ENCODE measurements at regions not wholly inside any gene's neighbourhood (a gene's known extent, or its start where the extent isn't known, plus 50 kb on each side); places are given as distances from the start of the nearest gene placed in this dataset.
A peak's percentile ranks its signal among the peaks of the same experiment; 100 is the strongest.

GRCh38 chr10:15426558-15426957, 55.5 kb upstream of the FAM171A1 start:
- Histone ChIP-seq H3K36me3 (replicated peaks in 1 of 2; ENCODE audit: control insufficient read depth in 1 of 2, insufficient read depth in 2 of 2, low read length in 2 of 2) (no peaks in the 10 kb centered on the region), H3K4me2 (ENCODE audit: low read depth, low read length) (no peak overlapping the region), H4K20me1 (ENCODE audit: insufficient read depth, low read length) (no peaks in the 10 kb centered on the region), H2AFZ (ENCODE audit: low read length) (no peak overlapping the region), H3K4me3 (replicated peaks in 1 of 3; ENCODE audit: insufficient read depth in 1 of 3, low read depth in 2 of 3, low read length in 3 of 3) (no peak overlapping the region), H3K9me3 (ENCODE audit: low read length) (no peaks in the 10 kb centered on the region), H3K27me3 (ENCODE audit: control insufficient read depth in 1 of 2, insufficient read depth in 2 of 2, low read length in 2 of 2) (no peaks in the 10 kb centered on the region; a peak in 2 of 5 replicates), H3K9ac (ENCODE audit: insufficient read depth, low read depth, low read length) (no peak overlapping the region), H3K4me1 (ENCODE audit: insufficient read depth, low read length) (no peaks in the 10 kb centered on the region), H3K27ac (ENCODE audit: extremely low read length, insufficient read depth, low read length) (no peak overlapping the region), H3K79me2 (ENCODE audit: insufficient read depth, low read length) (no peaks in the 10 kb centered on the region)
- FAIRE-seq (no peak), DNase-seq (ENCODE audit: low spot score) (no peak), ATAC-seq (no peak)
- BruUV-seq (replicated peaks): no TSS peak
- intact Hi-C loops (cut with micrococcal nuclease; ENCODE audit: unreplicated experiment) (loop anchor here (5.0 kb wide), 1 partner anchor 396 kb away; no protein-coding TSS in a partner anchor), in situ Hi-C loops (cut with HindIII; ENCODE audit: extremely low pct_ligation_motif_present, low pct_unique_long_range_greater_than_20kb) (no loop called here)
- TF ChIP-seq ZNF543 (CRISPR knock-in tag; IDR thresholded peaks at IDR 0.05): no peak
- TF ChIP-seq ZBTB33 (CRISPR knock-in tag; IDR thresholded peaks at IDR 0.05): 0 out of 2 replicates have a peak, but pooled peaks have one; percentile 27
- no peak for TF ChIP-seq CREB3 (CRISPR knock-in tag; IDR thresholded peaks at IDR 0.05)
- ChIA-PET CTCF (ENCODE audit: low intra/inter-chr PET ratio, low total read pairs) (no interaction called here), POLR2A (no interaction called here)
- WGBS (ENCODE audit: low lambda C conversion rate): 59% methylated on average over 11 of the region's 15 CpGs

GRCh38 chr10:15426115-15426514, 55.0 kb upstream of the FAM171A1 start:
- CTCF ChIA-PET (ENCODE audit: low intra/inter-chr PET ratio, low total read pairs): no interaction called here
- Histone ChIP-seq H2AFZ (ENCODE audit: low read length) (no peak overlapping the region), H3K4me3 (replicated peaks in 1 of 3; ENCODE audit: insufficient read depth in 1 of 3, low read depth in 2 of 3, low read length in 3 of 3) (no peak overlapping the region), H4K20me1 (ENCODE audit: insufficient read depth, low read length) (no peaks in the 10 kb centered on the region), H3K27me3 (ENCODE audit: control insufficient read depth in 1 of 2, insufficient read depth in 2 of 2, low read length in 2 of 2) (no peaks in the 10 kb centered on the region; a peak in 2 of 5 replicates), H3K27ac (ENCODE audit: extremely low read length, insufficient read depth, low read length) (no peak overlapping the region), H3K9ac (ENCODE audit: insufficient read depth, low read depth, low read length) (no peak overlapping the region), H3K9me3 (ENCODE audit: low read length) (no peaks in the 10 kb centered on the region), H3K36me3 (replicated peaks in 1 of 2; ENCODE audit: control insufficient read depth in 1 of 2, insufficient read depth in 2 of 2, low read length in 2 of 2) (no peaks in the 10 kb centered on the region), H3K79me2 (ENCODE audit: insufficient read depth, low read length) (no peaks in the 10 kb centered on the region), H3K4me2 (ENCODE audit: low read depth, low read length) (no peak overlapping the region), H3K4me1 (ENCODE audit: insufficient read depth, low read length) (no peaks in the 10 kb centered on the region)
- BruUV-seq (replicated peaks): no TSS peak
- POLR2A ChIA-PET: no interaction called here
- TF ChIP-seq RXRA (CRISPR knock-in tag; IDR thresholded peaks at IDR 0.05) (no peak), ZNF354B (CRISPR knock-in tag; IDR thresholded peaks at IDR 0.05) (no peak), SMAD1 (CRISPR knock-in tag; IDR thresholded peaks at IDR 0.05; ENCODE audit: borderline replicate concordance, low read depth) (no peak), MYPOP (CRISPR knock-in tag; IDR thresholded peaks at IDR 0.05) (no peak), ZBTB43 (CRISPR knock-in tag; conservative IDR thresholded peaks at IDR 0.05) (no peak), ZNF543 (CRISPR knock-in tag; IDR thresholded peaks at IDR 0.05) (no peak), KMT2B (CRISPR knock-in tag; IDR thresholded peaks at IDR 0.05) (no peak)
- ATAC-seq (no peak), DNase-seq (ENCODE audit: low spot score) (no peak), FAIRE-seq (no peak)
- in situ Hi-C loops (cut with HindIII; ENCODE audit: extremely low pct_ligation_motif_present, low pct_unique_long_range_greater_than_20kb) (no loop called here), intact Hi-C loops (cut with micrococcal nuclease; ENCODE audit: unreplicated experiment) (loop anchor here (5.0 kb wide), 1 partner anchor 396 kb away; no protein-coding TSS in a partner anchor)
- WGBS (ENCODE audit: low lambda C conversion rate): no CpG with 5 or more reads among the region's 29 CpGs
